GM13976 (cell line): ENCODE measurements at regions not wholly inside any gene's neighbourhood (a gene's known extent, or its start where the extent isn't known, plus 50 kb on each side); places are given as distances from the start of the nearest gene placed in this dataset.

ENCODE experiments used
- DNase-seq: peaks from one replicate; pipeline ENCODE4 v3.0.0; 2012; ENCODE audit warnings: low spot score
- in situ Hi-C: fragments of 300-500 bp; cut with MboI; formaldehyde crosslinking; loops from one replicate; pipeline ENCODE4 v1.12.0; 2022; ENCODE audit warnings: low sequenced_read_pairs, mixed read lengths, inconsistent platforms; ENCODE audit not compliant: unreplicated experiment
- TF ChIP-seq, protein P1 (sequence below): IDR thresholded peaks from 2 replicates; pipeline ENCODE4 v1.5.1; 2012; ENCODE audit warnings: borderline replicate concordance, mild to moderate bottlenecking; ENCODE audit not compliant: insufficient read depth; ENCODE audit errors: extremely low read depth, missing control alignments, control extremely low read depth

DNA sequence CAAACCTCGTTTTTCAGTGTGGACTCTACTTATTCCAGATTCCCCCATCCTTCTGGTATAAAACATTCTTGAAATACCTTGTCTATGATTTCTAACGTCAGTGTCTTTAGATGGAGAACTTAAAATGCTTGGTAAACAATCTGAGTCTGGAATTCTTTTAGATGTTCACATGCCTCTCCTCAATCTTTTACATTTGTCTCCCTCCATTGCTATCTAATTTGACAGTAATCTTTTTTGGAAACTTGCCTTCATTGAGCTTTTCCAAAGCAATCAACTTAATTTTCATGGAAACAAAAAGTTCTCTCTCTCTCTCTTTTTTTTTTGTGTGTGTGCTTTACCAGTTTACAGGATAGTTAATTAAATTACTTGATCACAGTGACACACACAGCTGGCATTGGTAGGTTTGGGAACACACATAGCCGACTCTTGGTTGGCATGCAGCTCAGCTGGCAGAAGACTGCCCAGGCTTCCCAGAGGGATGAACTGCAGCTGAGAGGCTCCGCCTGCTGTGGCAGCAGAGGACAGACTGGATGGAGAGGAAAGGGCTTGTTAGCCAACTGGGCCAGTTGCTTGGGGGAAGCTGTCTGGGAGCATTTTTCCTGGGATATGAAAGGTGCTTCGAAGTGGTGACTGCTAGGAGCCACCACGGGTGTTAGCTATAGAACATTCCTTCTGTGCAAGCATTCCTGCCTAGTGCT is 271.3 kb downstream of the ZSWIM6 start:
- in situ Hi-C loops = no loop called here
- DNase-seq = no peak
- TF ChIP-seq, protein P1, sequence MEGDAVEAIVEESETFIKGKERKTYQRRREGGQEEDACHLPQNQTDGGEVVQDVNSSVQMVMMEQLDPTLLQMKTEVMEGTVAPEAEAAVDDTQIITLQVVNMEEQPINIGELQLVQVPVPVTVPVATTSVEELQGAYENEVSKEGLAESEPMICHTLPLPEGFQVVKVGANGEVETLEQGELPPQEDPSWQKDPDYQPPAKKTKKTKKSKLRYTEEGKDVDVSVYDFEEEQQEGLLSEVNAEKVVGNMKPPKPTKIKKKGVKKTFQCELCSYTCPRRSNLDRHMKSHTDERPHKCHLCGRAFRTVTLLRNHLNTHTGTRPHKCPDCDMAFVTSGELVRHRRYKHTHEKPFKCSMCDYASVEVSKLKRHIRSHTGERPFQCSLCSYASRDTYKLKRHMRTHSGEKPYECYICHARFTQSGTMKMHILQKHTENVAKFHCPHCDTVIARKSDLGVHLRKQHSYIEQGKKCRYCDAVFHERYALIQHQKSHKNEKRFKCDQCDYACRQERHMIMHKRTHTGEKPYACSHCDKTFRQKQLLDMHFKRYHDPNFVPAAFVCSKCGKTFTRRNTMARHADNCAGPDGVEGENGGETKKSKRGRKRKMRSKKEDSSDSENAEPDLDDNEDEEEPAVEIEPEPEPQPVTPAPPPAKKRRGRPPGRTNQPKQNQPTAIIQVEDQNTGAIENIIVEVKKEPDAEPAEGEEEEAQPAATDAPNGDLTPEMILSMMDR = no peak

DNA sequence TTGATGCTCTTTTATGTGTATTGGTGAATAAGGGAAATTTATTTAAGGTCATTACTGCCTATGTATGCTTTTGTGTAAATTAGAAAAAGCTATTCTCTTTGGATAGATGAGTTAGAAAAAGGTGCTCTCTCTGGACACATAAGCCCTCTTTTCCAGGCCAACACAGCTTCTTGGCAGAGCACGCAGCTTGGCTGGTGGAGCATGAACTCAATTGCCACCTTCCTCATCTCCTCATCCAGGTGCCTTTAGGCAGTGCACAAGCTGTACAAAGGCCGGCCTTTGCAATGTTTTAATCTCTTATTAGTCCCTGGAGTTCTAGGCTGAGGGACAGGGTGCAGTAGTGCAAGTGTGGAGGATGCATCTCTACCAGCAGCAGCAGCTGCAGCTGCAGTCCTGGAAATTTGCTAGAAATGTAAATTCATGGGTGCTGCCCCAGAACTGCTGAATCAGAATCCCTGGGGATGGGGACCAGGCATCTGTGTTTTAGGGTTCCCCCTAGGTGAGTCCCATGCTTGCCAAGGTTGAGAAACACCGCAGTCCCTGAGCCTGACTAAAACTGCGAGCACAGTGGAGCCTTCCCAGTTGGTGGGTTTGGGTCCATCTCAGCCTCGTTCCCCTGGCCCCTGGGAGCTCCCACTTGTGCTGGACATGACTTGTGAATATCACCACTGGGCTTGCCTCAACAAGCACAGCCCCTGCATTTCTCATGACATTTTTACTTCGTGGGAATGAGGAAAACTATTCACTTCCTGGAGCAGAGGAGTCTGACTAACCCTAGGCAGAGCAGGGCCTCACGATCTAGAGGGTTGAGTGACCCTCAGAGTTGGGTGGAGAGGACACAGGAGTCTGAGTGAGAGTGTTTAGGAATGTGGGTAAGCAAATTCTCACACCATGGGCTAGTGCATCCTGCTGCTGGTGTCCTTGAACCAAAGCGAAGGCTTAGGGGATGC is 272.3 kb downstream of the ZSWIM6 start:
- no peak for DNase-seq
- TF ChIP-seq, protein P1 = no peak
- in situ Hi-C loops = no loop called here

DNA sequence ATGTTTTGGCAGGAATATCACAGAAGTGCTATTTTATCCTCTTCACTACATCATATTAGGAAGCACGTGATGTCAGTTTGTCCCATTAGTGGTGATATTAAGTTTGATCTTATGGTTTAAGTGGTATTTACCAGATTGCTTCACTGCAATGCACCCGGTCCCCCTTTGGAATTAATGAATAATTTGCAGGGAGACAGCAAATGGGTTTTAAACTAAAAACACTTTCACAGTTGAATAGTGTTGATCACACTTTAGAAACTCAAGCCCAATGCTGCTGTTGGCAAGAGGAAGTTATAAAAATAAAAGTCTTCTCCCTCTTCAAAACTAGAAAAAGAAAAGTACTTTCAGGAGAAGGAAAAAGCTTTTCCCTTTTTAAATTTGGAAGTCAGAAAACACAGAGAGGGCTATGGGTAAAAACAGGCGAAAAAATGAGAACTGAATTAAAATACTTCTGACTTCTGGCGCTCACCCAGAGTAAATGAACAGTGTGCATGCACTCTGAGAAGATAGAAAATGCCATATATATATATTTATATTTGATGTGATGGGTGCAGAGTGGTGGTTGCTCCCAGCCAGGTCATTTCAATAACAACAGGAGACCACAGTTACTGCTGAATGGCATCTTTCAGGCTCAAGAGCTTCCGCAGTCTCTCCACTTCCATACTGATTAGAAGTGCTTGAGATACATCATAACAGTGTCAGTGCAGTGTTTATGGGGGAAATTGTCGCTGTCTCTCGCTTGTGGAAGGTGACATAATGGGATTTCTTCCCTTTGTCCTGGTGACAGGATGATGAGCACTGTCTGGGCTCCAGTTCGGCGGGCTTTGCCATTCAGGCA is 278.0 kb downstream of the ZSWIM6 start:
- no peak for DNase-seq
- TF ChIP-seq, protein P1 = no peak
- in situ Hi-C loops = no loop called here

DNA sequence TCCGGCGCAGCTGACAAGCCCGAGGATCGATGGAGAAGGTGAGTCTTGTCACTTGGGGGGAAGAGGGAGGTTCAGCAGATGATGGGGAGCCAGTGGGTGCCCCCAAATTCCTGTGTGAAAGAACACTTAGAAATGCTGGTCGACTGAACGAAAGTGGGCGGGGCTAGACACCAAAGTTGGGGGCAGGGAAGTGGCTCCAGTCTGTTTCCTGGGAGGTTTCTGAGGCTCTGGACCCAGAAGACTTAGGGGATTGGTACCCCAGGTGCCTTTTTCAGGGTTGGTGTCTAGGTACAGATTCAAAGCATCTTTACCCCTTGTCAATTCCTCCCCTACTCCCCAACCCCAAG is 278.6 kb downstream of the ZSWIM6 start:
- in situ Hi-C loops = no loop called here

DNA sequence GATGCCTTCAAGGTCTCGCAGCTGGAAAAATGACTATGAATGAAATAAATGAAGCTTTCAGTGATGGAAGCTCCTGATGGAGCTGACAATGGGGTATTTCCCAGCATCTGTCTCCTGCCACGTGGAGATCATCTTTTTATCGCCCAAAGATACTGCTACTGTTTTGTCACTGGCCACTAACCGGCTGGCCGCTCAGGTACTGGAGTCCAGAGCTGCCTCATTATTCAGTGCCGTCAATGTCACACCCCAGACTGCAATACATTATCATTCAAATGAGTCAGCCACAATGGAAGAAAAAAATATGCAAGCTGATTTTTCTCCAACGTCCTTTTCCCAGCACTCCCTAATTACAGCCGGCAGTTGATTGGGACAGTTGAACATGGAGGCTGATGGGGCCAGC is 280.4 kb downstream of the ZSWIM6 start:
- in situ Hi-C loops = no loop called here
- DNase-seq = no peak
- TF ChIP-seq, protein P1 = no peak

More for the DNA sequence above, 278.6 kb downstream of the ZSWIM6 start:
- DNase-seq = no peak
- TF ChIP-seq, protein P1 = no peak

DNA sequence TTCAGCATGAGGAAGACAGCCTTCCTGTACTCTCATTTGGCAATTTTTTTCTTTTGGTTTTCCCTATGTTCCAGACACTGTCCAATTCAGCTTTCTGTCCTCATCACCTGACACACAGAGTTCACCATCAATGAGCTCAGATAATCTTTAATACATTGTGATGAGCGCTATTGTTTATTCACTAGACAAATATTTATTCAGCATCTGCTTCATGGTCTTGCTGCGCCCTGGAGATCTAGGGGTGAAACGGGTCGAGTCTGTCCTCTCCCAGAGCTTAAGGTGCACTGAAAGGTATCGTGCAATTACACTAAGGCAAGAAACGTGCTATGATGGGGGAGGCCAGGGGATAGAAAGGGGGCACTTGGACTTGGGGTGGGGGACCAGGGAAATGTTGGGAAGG is 281.6 kb downstream of the ZSWIM6 start:
- in situ Hi-C loops = no loop called here
- TF ChIP-seq, protein P1 = no peak
- no peak for DNase-seq
